ENCODE measurements at regions not wholly inside any gene's neighbourhood (a gene's known extent, or its start where the extent isn't known, plus 50 kb on each side); places are given as distances from the start of the nearest gene placed in this dataset.

DNA sequence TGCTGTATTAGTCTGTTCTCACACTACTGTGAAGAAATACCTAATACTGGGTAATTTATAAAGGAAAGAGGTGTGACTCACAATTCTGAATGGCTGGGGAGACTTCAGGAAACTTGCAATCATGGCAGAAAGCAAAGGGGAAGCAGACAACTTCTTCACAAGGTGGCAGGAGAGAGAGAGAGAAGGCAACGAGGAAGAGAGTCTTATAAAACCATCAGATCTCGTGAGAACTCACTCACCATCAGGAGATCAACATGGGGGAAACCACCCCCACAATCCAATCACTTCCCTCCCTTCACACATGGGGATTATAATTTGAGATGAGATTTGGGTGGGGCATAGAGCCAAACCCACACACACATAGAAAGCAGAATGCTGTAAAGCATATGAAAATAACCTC, 896.2 kb downstream of the CDH11 start:
- Histone ChIP-seq H3K27me3 (no peaks in the 10 kb centered on the region), H3K36me3 (no peaks in the 10 kb centered on the region), H3K9me3 (no peaks in the 10 kb centered on the region), H3K4me3 (no peak overlapping the region), H3K27ac (no peak overlapping the region), H3K4me1 (no peaks in the 10 kb centered on the region)
- DNase-seq: no peak
- TF ChIP-seq POLR2A (IDR thresholded peaks at IDR 0.05) (no peak), POLR2AphosphoS5 (IDR thresholded peaks at IDR 0.05) (no peak), EP300 (IDR thresholded peaks at IDR 0.05; ENCODE audit: low read depth) (no peak)
- TF ChIP-seq, protein P1, sequence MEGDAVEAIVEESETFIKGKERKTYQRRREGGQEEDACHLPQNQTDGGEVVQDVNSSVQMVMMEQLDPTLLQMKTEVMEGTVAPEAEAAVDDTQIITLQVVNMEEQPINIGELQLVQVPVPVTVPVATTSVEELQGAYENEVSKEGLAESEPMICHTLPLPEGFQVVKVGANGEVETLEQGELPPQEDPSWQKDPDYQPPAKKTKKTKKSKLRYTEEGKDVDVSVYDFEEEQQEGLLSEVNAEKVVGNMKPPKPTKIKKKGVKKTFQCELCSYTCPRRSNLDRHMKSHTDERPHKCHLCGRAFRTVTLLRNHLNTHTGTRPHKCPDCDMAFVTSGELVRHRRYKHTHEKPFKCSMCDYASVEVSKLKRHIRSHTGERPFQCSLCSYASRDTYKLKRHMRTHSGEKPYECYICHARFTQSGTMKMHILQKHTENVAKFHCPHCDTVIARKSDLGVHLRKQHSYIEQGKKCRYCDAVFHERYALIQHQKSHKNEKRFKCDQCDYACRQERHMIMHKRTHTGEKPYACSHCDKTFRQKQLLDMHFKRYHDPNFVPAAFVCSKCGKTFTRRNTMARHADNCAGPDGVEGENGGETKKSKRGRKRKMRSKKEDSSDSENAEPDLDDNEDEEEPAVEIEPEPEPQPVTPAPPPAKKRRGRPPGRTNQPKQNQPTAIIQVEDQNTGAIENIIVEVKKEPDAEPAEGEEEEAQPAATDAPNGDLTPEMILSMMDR (IDR thresholded peaks at IDR 0.05): no peak
- WGBS, 2 donors (ENCODE audit: low coverage in 1 of 2): 20 to 35% methylated on average over 1 to 2 of the region's 2 CpGs
- intact Hi-C loops (cut with DNase I; ENCODE audit: low total_unique reads): no loop called here
- in situ Hi-C loops (cut with MboI; ENCODE audit: low pct_ligation_motif_present in 1 of 4, low pct_unique_long_range_greater_than_20kb in 1 of 4, low sequenced_read_pairs in 3 of 4): no loop called here

- no peaks in the 10 kb centered on the region for H3K9me3 ChIP-seq
- H3K27me3 ChIP-seq: no peaks in the 10 kb centered on the region
- intact Hi-C loops (cut with DNase I; ENCODE audit: low total_unique reads) (no loop called here), in situ Hi-C loops (cut with MboI; ENCODE audit: low pct_ligation_motif_present in 1 of 4, low pct_unique_long_range_greater_than_20kb in 1 of 4, low sequenced_read_pairs in 3 of 4) (no loop called here)
- DNase-seq: no peak
- H3K36me3 ChIP-seq: no peaks in the 10 kb centered on the region
- no peak overlapping the region for H3K4me3 ChIP-seq
- H3K4me1 ChIP-seq: no peaks in the 10 kb centered on the region
- H3K27ac ChIP-seq: no peak overlapping the region
- WGBS, 2 donors (ENCODE audit: low coverage in 1 of 2): 43 to 61% methylated on average over 1 to 10 of the region's 10 CpGs
- no peak for TF ChIP-seq POLR2AphosphoS5 (IDR thresholded peaks at IDR 0.05)
- no peak for TF ChIP-seq EP300 (IDR thresholded peaks at IDR 0.05; ENCODE audit: low read depth)
- TF ChIP-seq, protein P1 (IDR thresholded peaks at IDR 0.05): no peak
- TF ChIP-seq POLR2A (IDR thresholded peaks at IDR 0.05): no peak
These were observed 896.8 kb downstream of the CDH11 start for GRCh38 chr16:64225036-64225435.

- WGBS, 2 donors (ENCODE audit: low coverage in 1 of 2): 41 to 53% methylated on average over 4 of the region's 4 CpGs
- H3K4me3 ChIP-seq: no peak overlapping the region
- DNase-seq: no peak
- in situ Hi-C loops (cut with MboI; ENCODE audit: low pct_ligation_motif_present in 1 of 4, low pct_unique_long_range_greater_than_20kb in 1 of 4, low sequenced_read_pairs in 3 of 4): no loop called here
- H3K36me3 ChIP-seq: no peaks in the 10 kb centered on the region
- no peaks in the 10 kb centered on the region for H3K4me1 ChIP-seq
- H3K27ac ChIP-seq: no peak overlapping the region
- no peaks in the 10 kb centered on the region for H3K27me3 ChIP-seq
- H3K9me3 ChIP-seq: no peaks in the 10 kb centered on the region
- intact Hi-C loops (cut with DNase I; ENCODE audit: low total_unique reads): no loop called here
- TF ChIP-seq POLR2AphosphoS5 (IDR thresholded peaks at IDR 0.05) (no peak), EP300 (IDR thresholded peaks at IDR 0.05; ENCODE audit: low read depth) (no peak), POLR2A (IDR thresholded peaks at IDR 0.05) (no peak)
- TF ChIP-seq, protein P1 (IDR thresholded peaks at IDR 0.05): no peak
These were observed 903.9 kb downstream of the CDH11 start for GRCh38 chr16:64217789-64218535.

GRCh38 chr16:64215730-64216129, 906.1 kb downstream of the CDH11 start:
- intact Hi-C loops (cut with DNase I; ENCODE audit: low total_unique reads) (no loop called here), in situ Hi-C loops (cut with MboI; ENCODE audit: low pct_ligation_motif_present in 1 of 4, low pct_unique_long_range_greater_than_20kb in 1 of 4, low sequenced_read_pairs in 3 of 4) (no loop called here)
- H3K27ac ChIP-seq: no peak overlapping the region
- no peak overlapping the region for H3K4me3 ChIP-seq
- H3K9me3 ChIP-seq: no peaks in the 10 kb centered on the region
- no peaks in the 10 kb centered on the region for H3K36me3 ChIP-seq
- no peaks in the 10 kb centered on the region for H3K4me1 ChIP-seq
- no peak for DNase-seq
- H3K27me3 ChIP-seq: no peaks in the 10 kb centered on the region
- WGBS, 2 donors (ENCODE audit: low coverage in 1 of 2): 84 to 96% methylated on average over 3 of the region's 3 CpGs
- TF ChIP-seq, protein P1 (IDR thresholded peaks at IDR 0.05): no peak
- no peak for TF ChIP-seq POLR2AphosphoS5 (IDR thresholded peaks at IDR 0.05)

Measured in transverse colon (tissue), 4 donors.